Activated T-cell treated with anti-CD3 and anti-CD28 coated beads, Interleukin-2, amount 50 U/mL, for 72 hours (primary cell): ENCODE measurements at regions not wholly inside any gene's neighbourhood (a gene's known extent, or its start where the extent isn't known, plus 50 kb on each side); places are given as distances from the start of the nearest gene placed in this dataset.

Experiments used
- ATAC-seq, 2 donors: fragments of 150-1000 bp; cut with Tn5 transposase; replicated peaks in 1 of 2; 2 replicates each; pipeline ENCODE4 v1.10.0; 2021; ENCODE audit warnings: moderate library complexity in 2 of 2, mild to moderate bottlenecking in 1 of 2
- DNase-seq, 2 donors: peaks; one replicate each; pipeline ENCODE4 v3.0.0; 2021 to 2022; ENCODE audit warnings: mixed read lengths in 1 of 2
- H3K27ac Mint-ChIP-seq: one replicate; pipeline ENCODE4 v1.8.0; 2022; ENCODE audit warnings: mild to moderate bottlenecking, moderate library complexity, mixed read lengths
- H3K27me3 Mint-ChIP-seq: one replicate; pipeline ENCODE4 v1.8.0; 2022; ENCODE audit warnings: low read depth, mixed read lengths
- H3K36me3 Mint-ChIP-seq, 2 donors: one replicate each; pipeline ENCODE4 v1.8.0; 2022; ENCODE audit warnings: mixed read lengths in 2 of 2, mild to moderate bottlenecking in 1 of 2; ENCODE audit not compliant: insufficient read depth in 2 of 2
- H3K4me1 Mint-ChIP-seq: one replicate; pipeline ENCODE4 v1.8.0; 2022; ENCODE audit warnings: low read depth, mixed read lengths
- H3K4me3 Mint-ChIP-seq, 2 donors: one replicate each; pipeline ENCODE4 v1.8.0; 2022; ENCODE audit warnings: mild to moderate bottlenecking in 2 of 2, mixed read lengths in 2 of 2, moderate library complexity in 2 of 2
- H3K9me3 Mint-ChIP-seq, 2 donors: one replicate each; pipeline ENCODE4 v1.8.0; 2022; ENCODE audit warnings: mixed read lengths in 2 of 2

DNA sequence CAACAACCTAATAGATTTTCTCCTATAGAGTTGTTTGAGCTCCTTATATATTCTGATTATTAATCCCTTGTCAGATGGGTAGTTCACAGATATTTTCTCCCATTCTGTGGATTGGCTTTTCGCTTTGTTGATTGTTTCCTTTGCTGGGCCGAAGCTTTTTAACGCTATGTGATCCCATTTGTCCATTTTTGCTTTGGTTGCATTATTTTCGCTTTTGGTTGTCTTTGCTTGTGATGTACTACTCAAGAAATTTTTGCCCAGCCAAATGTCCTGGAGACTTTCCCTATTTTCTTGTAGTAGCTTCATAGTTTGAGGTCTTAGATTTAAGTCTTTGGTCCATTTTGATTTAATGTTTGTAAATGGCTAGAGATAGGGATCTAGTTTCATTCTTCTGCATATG, 258.4 kb upstream of the FAR2 start:
- DNase-seq (no peak), ATAC-seq (no peak)
- Mint-ChIP-seq H3K27ac (no peak overlapping the region), H3K4me1 (no peaks in the 10 kb centered on the region), H3K36me3 (no peaks in the 10 kb centered on the region), H3K27me3 (peaks cover 6% of the 10 kb centered on the region), H3K9me3 (peaks cover 1 to 5% of the 10 kb centered on the region in 2 donors), H3K4me3 (no peak overlapping the region)

DNA sequence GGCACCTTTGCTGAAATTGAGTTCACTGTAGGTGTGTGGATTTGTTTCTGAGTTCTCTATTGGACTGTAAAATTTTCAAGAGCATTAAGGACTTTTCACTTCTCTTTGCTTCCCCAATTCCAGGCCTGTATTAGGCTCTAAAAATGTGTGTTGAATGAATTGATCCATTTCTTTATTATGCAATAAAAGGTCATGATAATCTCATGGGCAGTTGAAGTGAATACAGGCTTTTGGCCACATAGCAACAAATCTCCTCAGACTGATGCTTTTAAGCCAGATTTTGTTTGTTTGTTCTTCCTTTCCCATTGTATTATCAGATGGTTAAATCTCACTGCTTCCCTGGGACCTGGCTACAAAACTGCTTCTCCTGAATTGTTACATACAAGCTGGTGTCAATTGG, 258.0 kb upstream of the FAR2 start:
- ATAC-seq: no peak
- H3K27ac Mint-ChIP-seq: no peak overlapping the region
- no peaks in the 10 kb centered on the region for H3K36me3 Mint-ChIP-seq
- peaks cover 1 to 5% of the 10 kb centered on the region in 2 donors for H3K9me3 Mint-ChIP-seq
- H3K27me3 Mint-ChIP-seq: peaks cover 6% of the 10 kb centered on the region
- no peaks in the 10 kb centered on the region for H3K4me1 Mint-ChIP-seq
- no peak for DNase-seq
- no peak overlapping the region for H3K4me3 Mint-ChIP-seq

GRCh38 chr12:28893365-28893764, 255.7 kb upstream of the FAR2 start:
- Mint-ChIP-seq H3K4me1 (no peaks in the 10 kb centered on the region), H3K36me3 (no peaks in the 10 kb centered on the region), H3K27ac (no peak overlapping the region), H3K27me3 (peaks cover 6% of the 10 kb centered on the region), H3K9me3 (peaks cover 5 to 7% of the 10 kb centered on the region in 2 donors), H3K4me3 (no peak overlapping the region)
- DNase-seq: no peak
- no peak for ATAC-seq

DNA sequence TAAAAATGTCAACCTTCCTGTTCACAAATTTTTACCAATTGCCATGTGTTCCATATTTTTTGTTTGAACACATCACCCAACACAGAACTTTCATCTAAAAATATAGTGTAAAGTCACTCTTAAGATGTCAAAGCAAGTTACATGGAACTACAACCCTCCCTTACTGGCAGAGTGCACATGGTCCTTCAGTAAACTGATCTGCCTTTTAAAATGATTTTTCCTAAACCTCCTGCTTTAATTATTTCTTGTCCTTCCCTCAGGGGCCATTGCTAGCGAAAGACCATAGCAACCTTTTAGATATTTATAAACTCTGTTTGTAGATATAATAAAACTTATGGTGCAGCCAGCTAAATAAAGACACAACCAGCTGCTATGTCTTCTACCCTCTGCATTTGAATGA, 255.2 kb upstream of the FAR2 start:
- H3K27ac Mint-ChIP-seq: no peak overlapping the region
- H3K36me3 Mint-ChIP-seq: no peaks in the 10 kb centered on the region
- H3K27me3 Mint-ChIP-seq: peaks cover 6% of the 10 kb centered on the region
- no peak overlapping the region for H3K4me3 Mint-ChIP-seq
- H3K9me3 Mint-ChIP-seq: peaks cover 5 to 7% of the 10 kb centered on the region in 2 donors
- ATAC-seq (no peak), DNase-seq (no peak)
- H3K4me1 Mint-ChIP-seq: no peaks in the 10 kb centered on the region

- ATAC-seq (no peak), DNase-seq (no peak)
- Mint-ChIP-seq H3K9me3 (peaks cover 6 to 9% of the 10 kb centered on the region in 2 donors), H3K4me3 (no peak overlapping the region), H3K4me1 (no peaks in the 10 kb centered on the region), H3K27ac (no peak overlapping the region), H3K27me3 (no peaks in the 10 kb centered on the region), H3K36me3 (peaks cover 0 to 2% of the 10 kb centered on the region in 2 donors)
Observed at GRCh38 chr12:28896421-28896820, 252.7 kb upstream of the FAR2 start.

DNA sequence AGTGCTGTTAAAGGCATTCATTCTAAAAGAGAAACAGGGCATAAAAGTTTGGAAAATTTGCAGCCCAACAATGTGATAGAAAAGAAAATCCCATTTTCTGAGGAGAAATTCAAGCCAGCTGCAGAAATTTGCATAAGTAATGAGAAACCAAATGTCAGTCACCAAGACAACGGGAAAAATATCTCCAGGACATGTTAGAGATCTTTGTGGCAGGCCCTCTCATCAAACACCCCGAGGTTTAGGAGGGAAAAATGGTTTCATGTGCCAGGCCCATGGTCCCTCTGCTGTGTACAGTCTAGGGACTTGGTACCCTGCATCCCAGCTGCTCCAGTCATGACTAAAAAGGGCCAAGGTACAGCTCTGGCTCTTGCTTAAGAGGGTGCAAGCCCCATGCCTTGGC, 251.0 kb upstream of the FAR2 start:
- Mint-ChIP-seq H3K36me3 (peaks cover 1 to 2% of the 10 kb centered on the region in 2 donors), H3K4me3 (no peak overlapping the region), H3K4me1 (no peaks in the 10 kb centered on the region), H3K9me3 (peaks cover 6 to 7% of the 10 kb centered on the region in 2 donors), H3K27ac (no peak overlapping the region), H3K27me3 (no peaks in the 10 kb centered on the region)
- DNase-seq: no peak
- ATAC-seq: no peak

DNA sequence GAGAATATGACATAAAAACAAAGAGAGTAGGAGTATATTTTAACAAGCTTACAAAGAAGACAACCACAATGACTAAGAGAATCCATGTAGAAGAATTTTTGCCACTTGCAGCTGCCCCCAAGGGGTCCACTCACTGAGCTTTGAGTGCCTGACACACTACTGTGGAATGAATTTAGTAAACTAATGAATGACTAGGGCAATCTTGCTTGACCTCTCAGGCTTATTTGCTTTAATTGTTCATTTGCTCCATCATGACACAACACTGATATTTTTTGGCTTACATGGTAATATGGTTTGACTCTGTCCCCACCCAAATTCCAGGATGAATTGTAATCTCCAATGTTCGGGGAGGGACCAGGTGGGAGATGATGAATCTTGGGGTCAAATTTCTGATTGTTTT, 249.1 kb upstream of the FAR2 start:
- Mint-ChIP-seq H3K9me3 (peaks cover 7 to 10% of the 10 kb centered on the region in 2 donors), H3K36me3 (peaks cover 2% of the 10 kb centered on the region in 2 donors), H3K4me3 (no peak overlapping the region), H3K27me3 (no peaks in the 10 kb centered on the region), H3K27ac (no peak overlapping the region), H3K4me1 (no peaks in the 10 kb centered on the region)
- DNase-seq (no peak), ATAC-seq (no peak)

DNA sequence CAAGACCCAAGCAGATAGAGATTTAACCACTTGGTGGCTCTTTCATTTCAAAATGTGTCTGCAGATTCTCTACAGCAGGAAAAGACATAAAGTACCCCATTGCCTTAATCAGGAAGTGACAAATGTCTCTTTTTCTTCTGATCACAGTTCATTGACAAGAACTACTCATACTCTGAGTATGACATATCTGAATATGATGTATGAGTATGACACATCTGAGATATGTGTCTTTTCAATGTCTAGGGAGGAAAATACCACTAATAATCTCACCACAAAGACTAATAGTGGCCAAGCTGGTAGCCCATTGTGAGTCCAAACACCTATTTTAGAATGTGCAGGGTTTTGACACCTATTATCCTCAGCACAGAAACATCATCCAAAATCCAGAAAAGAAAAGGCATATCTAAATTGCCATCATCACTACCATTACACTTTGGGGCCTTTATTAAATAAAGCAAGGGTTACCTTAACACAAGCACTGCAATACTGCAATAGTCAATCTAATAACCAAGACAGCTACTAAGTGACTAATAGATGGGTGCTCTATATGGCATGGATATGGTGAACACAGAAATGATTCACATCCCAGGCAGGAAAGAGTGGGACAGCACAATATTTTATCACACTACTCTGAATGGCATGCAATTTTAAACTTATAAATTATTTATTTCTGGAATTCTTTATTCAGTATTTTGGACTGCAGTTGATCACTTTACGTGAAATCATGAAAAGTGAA, 243.7 kb upstream of the FAR2 start:
- Mint-ChIP-seq H3K27ac (no peak overlapping the region), H3K4me1 (no peaks in the 10 kb centered on the region), H3K9me3 (peaks cover 7% of the 10 kb centered on the region in 2 donors), H3K27me3 (no peaks in the 10 kb centered on the region), H3K4me3 (no peak overlapping the region), H3K36me3 (peaks cover 2 to 6% of the 10 kb centered on the region in 2 donors)
- ATAC-seq: no peak
- no peak for DNase-seq

DNA sequence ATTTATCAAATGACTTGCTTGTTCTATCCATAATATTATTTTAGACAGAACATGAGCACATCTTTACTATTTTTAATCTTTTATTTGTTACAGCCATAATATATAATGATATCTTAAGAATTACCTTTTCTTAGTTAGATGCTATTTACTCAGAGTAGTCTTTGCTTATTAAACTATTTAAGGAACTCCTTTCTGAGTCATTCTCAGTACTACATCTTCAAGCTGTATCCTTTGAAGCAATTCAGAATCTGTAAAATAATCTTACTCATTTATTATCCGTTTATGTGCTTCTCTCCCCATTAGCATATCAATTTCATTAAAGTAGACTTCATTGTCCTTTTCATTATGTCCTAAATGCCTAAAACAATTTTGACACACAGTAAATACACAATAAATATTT, 240.4 kb upstream of the FAR2 start:
- Mint-ChIP-seq H3K9me3 (peaks cover 7 to 12% of the 10 kb centered on the region in 2 donors), H3K4me1 (no peaks in the 10 kb centered on the region)
- no peak for ATAC-seq

DNA sequence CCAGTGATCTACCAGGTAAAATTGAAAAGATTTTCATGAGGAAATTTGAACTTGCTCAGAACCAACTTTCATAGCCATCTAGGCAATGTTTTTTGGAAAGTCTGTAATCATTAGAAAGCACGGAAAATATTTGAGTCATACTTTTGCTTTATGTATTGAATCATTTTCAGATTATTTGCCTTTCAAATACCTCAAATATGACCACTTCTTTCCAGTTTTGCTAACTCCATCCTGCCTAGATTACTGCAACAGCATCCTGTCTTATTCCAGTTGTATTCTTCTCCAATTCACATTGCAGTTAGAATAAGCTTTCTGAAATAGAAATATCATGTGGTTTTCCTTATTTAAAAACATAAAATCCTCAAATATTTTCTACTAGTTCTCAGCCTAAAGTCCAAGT, 239.8 kb upstream of the FAR2 start:
- no peak overlapping the region for H3K27ac Mint-ChIP-seq
- H3K4me3 Mint-ChIP-seq: no peak overlapping the region
- H3K36me3 Mint-ChIP-seq: peaks cover 5 to 12% of the 10 kb centered on the region in 2 donors
- ATAC-seq (no peak), DNase-seq (no peak)
- H3K27me3 Mint-ChIP-seq: no peaks in the 10 kb centered on the region
- H3K9me3 Mint-ChIP-seq: peaks cover 9 to 13% of the 10 kb centered on the region in 2 donors
- H3K4me1 Mint-ChIP-seq: no peaks in the 10 kb centered on the region

More for the DNA sequence above, 240.4 kb upstream of the FAR2 start:
- H3K27me3 Mint-ChIP-seq: no peaks in the 10 kb centered on the region
- H3K4me3 Mint-ChIP-seq: no peak overlapping the region
- H3K27ac Mint-ChIP-seq: no peak overlapping the region
- DNase-seq: no peak
- peaks cover 3 to 7% of the 10 kb centered on the region in 2 donors for H3K36me3 Mint-ChIP-seq

DNA sequence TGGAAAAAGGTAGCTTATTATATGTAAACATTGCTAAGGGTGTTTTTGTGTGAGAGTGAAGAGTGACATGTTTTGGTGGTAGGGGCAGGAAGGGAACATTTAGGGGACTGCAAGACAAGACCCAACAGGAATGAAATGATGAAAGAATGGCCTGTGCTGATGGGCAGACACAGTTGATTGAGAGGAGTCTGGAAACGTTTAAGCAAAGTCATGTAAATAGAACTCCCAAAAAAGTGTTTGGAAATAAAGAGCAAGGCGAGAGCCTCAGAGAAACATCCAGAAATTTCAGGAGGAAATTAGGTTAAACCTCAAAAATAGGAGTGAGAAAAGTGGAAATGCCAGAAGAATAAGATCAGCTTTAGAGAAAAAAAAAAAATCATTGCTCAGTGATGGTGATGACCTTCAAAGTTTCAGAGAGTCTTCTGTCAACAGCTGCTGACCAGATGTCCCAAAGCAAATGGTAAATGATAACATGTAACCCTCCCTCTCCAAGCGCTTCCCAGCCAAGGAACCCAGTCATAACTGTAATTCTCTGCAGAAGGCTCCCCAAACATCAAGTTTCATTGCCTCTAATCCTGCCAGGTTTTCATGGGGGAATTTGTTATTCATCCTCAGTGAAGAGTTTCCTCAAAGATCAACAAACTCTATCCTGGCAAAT, 223.2 kb upstream of the FAR2 start:
- no peak for ATAC-seq
- no peak for DNase-seq
- no peaks in the 10 kb centered on the region for H3K36me3 Mint-ChIP-seq
- H3K27me3 Mint-ChIP-seq: no peaks in the 10 kb centered on the region
- H3K4me3 Mint-ChIP-seq: no peak overlapping the region
- H3K27ac Mint-ChIP-seq: no peak overlapping the region
- H3K9me3 Mint-ChIP-seq: peaks cover 5 to 10% of the 10 kb centered on the region in 2 donors
- H3K4me1 Mint-ChIP-seq: no peaks in the 10 kb centered on the region

DNA sequence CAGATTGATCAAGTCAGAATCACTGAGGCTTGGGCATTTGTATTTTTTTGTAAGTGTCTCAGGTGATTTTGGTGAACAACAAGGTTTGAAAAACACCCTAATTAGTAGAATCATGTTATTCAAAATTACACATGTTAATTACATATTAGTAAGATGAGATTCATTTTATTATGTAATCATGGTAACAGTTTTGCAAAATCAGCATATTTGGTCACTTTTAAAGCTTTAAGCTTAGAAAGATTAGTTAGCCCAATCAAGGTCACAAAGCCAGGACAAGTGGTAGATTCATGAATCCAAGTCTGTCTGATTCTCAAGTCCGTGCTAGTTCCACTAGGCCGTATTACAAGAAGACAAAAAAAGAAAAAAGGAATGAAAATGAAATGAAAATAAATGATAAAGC, 218.4 kb upstream of the FAR2 start:
- Mint-ChIP-seq H3K9me3 (no peaks in the 10 kb centered on the region), H3K4me1 (no peaks in the 10 kb centered on the region), H3K27ac (no peak overlapping the region), H3K36me3 (no peaks in the 10 kb centered on the region), H3K4me3 (no peak overlapping the region), H3K27me3 (no peaks in the 10 kb centered on the region)
- DNase-seq (no peak), ATAC-seq (no peak)

DNA sequence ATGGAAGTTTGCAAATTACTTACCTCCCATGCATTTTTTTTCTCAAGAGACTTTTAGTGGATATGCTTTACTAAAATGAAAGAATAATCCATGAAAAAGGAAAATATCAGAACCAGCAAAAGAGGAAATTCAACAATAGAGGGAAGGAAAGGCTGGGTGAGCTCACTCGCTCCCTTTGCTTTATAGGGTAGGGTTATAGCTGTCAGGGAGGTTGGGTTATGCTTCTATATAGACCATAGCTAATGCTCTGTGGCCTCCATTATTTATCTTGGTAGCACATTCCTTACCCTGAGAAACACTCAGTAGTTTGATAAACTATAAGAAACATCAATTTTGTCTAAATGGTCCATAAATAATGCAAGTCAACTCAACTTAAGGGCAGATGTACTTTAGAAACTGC, 215.9 kb upstream of the FAR2 start:
- no peak overlapping the region for H3K4me3 Mint-ChIP-seq

More for the DNA sequence above, 215.9 kb upstream of the FAR2 start:
- ATAC-seq: no peak
- Mint-ChIP-seq H3K27ac (no peak overlapping the region), H3K36me3 (no peaks in the 10 kb centered on the region), H3K4me1 (no peaks in the 10 kb centered on the region), H3K27me3 (peaks cover 2% of the 10 kb centered on the region), H3K9me3 (no peaks in the 10 kb centered on the region)
- no peak for DNase-seq
